NCI-H128 (cell line): ENCODE measurements at regions not wholly inside any gene's neighbourhood (a gene's known extent, or its start where the extent isn't known, plus 50 kb on each side); places are given as distances from the start of the nearest gene placed in this dataset.

Experiments used
- DNase-seq: peaks from one replicate; lab custom pipeline; 2025; ENCODE audit not compliant: unreplicated experiment; lab: John Stamatoyannopoulos, UW

- DNase-seq: no peak
Measured at GRCh38 chr5:3004361-3005080, 253.0 kb upstream of the IRX2 start.

DNA sequence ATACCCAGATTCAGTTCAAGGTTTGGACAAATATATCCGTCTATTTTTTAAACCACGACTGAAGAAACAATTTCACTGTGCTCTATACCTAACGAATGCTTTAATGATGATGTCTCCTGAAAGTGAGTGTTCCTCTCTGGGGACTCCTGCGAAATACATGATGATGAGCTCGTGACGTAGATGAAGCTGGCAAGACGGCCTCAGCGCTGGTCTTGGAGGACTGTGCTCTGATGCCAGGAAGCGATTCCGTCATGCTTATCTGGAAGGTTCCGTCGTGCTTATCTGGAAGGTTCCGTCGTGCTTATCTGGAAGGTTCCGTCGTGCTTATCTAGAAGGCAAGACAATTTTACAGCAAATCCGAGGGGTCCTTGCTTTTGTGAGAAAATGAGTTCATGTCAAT lies 250.8 kb upstream of the IRX2 start:
- no peak for DNase-seq

- no peak for DNase-seq
Measured at GRCh38 chr5:3000631-3001030, 249.2 kb upstream of the IRX2 start.

GRCh38 chr5:2999926-3000325 lies 248.4 kb upstream of the IRX2 start:
- no peak for DNase-seq

GRCh38 chr5:2998106-2998505 lies 246.6 kb upstream of the IRX2 start:
- DNase-seq: no peak

- no peak for DNase-seq
Measured at GRCh38 chr5:2997179-2997578, 245.7 kb upstream of the IRX2 start.

GRCh38 chr5:2996687-2997086 lies 245.2 kb upstream of the IRX2 start:
- no peak for DNase-seq

GRCh38 chr5:2996248-2996647 lies 244.8 kb upstream of the IRX2 start:
- DNase-seq: no peak

DNA sequence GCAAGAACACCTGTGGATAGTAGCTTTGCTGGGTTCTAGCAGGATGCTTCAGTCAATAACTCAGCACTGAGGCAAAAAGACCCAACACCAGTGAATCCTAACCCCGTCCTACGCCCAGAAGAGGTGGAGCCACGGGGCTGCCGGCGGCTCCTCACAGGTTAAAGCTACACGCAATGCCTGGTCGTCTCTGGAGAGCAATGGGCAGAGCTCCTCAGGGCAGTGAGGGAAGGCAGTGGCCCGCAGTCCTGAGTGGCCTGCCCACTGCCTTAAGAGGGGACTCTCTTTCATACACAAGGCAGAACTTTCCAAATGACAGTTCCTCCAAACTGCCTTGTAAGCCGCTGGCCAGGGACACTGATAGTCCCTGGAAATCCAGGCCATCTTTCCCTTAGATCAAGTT lies 244.2 kb upstream of the IRX2 start:
- DNase-seq: no peak

GRCh38 chr5:2995035-2995434 lies 243.6 kb upstream of the IRX2 start:
- no peak for DNase-seq

- DNase-seq: no peak
Measured at GRCh38 chr5:2993771-2994170, 242.3 kb upstream of the IRX2 start.

GRCh38 chr5:2993301-2993700 lies 241.8 kb upstream of the IRX2 start:
- no peak for DNase-seq

- no peak for DNase-seq
Measured at GRCh38 chr5:2992806-2993205, 241.3 kb upstream of the IRX2 start.

- DNase-seq: peak; percentile 39
Measured at GRCh38 chr5:2991884-2992283, 240.4 kb upstream of the IRX2 start.

DNA sequence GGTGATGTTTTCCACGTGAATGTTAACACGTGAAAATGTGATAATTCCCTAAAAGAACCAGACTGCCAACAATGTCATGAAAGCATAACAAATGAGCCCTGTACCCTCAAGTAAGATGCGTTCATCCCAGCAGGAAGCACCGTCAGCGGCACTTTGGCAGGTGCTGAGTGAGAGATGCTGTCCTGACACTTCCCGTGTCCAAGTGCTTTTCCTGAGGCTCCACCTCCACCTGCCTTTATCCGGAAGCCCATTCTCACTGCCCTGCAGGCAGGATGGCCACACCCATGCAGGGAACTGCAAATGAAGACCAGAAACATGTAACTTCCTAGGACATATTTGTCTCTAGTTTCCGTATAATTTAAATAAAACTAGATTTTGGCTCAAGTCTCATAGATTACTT lies 238.0 kb upstream of the IRX2 start:
- DNase-seq: no peak

- DNase-seq: no peak
Measured at GRCh38 chr5:2986301-2986700, 234.8 kb upstream of the IRX2 start.

DNA sequence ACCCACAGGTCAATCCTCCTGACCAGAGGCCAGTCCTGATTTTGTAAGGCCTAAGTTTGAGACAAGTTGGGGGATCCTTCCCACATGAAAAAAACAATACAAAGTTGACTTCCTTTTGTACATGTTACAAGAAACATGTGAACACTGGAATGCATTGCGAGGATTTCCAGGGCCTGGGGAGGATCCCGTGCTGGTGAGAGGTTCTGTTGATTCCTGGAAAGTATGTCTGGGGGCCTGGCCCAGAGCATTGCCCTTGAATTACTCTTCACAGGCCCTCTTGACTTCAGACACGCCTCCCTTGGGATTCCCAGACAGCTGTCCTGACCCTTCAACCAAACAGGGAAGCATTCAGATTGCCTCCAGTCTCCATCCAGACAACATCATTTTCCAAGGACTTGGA lies 234.2 kb upstream of the IRX2 start:
- DNase-seq: no peak

- no peak for DNase-seq
Measured at GRCh38 chr5:2983583-2984300, 232.3 kb upstream of the IRX2 start.

DNA sequence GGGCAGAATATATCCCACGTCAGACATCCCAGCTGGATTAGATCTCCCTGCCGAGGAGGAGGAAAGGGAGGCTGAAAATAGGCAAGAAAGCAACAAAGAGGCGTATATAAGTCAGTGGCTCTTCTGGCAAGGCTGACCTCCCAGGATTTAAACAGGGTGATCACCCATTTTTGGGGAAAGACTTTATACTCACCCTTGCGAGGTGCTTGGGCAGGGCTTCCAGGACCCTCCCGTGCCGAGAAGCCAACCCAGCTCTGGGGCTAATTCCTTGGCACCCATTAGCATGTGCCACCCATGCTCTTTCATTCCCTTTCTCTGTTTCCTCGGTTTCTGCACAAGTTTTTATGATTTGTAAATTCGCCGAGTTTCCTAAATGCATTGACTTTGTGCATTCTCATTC lies 230.2 kb upstream of the IRX2 start:
- DNase-seq: no peak

DNA sequence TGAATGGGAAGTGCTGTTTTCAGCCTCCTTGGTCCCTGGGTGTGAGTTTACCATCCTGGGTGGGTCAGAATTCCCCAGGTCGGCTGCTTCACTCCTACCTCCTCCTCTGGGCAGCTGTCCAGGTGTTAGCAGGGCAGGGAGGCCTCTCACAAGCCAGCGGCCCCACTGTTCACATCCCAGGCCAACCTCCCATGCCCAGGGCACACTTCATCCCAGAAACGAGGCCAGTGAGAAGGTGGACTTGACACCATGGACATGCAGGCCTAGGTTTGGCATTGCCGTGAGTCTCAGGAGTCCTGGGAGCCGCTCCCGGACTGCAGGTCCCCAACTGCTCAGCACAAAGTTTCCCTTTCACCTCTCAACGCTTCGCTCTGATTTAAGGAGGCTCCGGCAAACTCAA lies 229.6 kb upstream of the IRX2 start:
- no peak for DNase-seq

DNA sequence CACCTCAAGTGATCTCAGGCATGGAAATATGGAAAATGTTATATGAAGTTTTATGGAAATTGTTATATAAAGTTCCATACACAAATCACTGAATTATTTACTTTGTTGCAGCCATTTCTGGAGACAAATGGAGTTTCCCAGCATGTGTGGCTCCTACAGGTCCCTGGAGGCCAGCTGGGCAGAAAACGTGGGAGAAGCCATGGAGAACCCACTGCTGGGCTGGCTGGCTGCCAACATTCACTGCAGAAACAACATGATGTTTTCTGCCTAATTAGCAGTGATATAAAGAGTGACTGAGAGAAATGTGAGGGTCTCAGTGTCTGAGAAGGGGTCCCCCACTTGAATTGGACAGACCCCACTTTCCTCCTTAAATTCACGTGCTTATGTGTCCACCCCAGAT lies 208.8 kb upstream of the IRX2 start:
- peak; percentile 34 for DNase-seq

GRCh38 chr5:2958976-2959375 lies 207.5 kb upstream of the IRX2 start:
- no peak for DNase-seq

GRCh38 chr5:2948875-2949274 lies 197.4 kb upstream of the IRX2 start:
- DNase-seq: no peak
